CD4-positive, alpha-beta T cell treated with Interleukin-1 beta for 1 hour (primary cell): ENCODE measurements at regions not wholly inside any gene's neighbourhood (a gene's known extent, or its start where the extent isn't known, plus 50 kb on each side); places are given as distances from the start of the nearest gene placed in this dataset.
"Not testable (repeated sequence)": the region's sequence is repeated elsewhere in the genome, so short reads cannot be mapped to it uniquely, and the experiment has no call there.

Experiments used
- DNase-seq, 2 donors: peaks; one replicate each; pipeline ENCODE4 v3.0.0-alpha.2; 2020 to 2022

- no peak for DNase-seq
Measured at GRCh38 chr2:57621122-57621663, 425.4 kb upstream of the VRK2 start.

GRCh38 chr2:57622009-57622408 lies 424.6 kb upstream of the VRK2 start:
- DNase-seq: no peak

- no peak for DNase-seq
Measured at GRCh38 chr2:57656198-57656597, 390.4 kb upstream of the VRK2 start.

GRCh38 chr2:57669570-57669969 lies 377.0 kb upstream of the VRK2 start:
- DNase-seq: no peak

- DNase-seq: no peak
Measured at GRCh38 chr2:57674025-57674424, 372.6 kb upstream of the VRK2 start.

- no peak for DNase-seq
Measured at GRCh38 chr2:57674743-57675142, 371.9 kb upstream of the VRK2 start.

GRCh38 chr2:57677296-57677695 lies 369.3 kb upstream of the VRK2 start:
- no peak for DNase-seq

GRCh38 chr2:57681650-57682049 lies 365.0 kb upstream of the VRK2 start:
- DNase-seq: no peak

- DNase-seq: no peak
Measured at GRCh38 chr2:57685032-57685431, 361.6 kb upstream of the VRK2 start.

GRCh38 chr2:57692395-57692794 lies 354.2 kb upstream of the VRK2 start:
- DNase-seq: no peak

GRCh38 chr2:57693177-57693576 lies 353.4 kb upstream of the VRK2 start:
- DNase-seq: no peak

- no peak for DNase-seq
Measured at GRCh38 chr2:57693965-57694364, 352.6 kb upstream of the VRK2 start.

- DNase-seq: no peak
Measured at GRCh38 chr2:57696016-57696415, 350.6 kb upstream of the VRK2 start.

- DNase-seq: no peak
Measured at GRCh38 chr2:57698392-57698791, 348.2 kb upstream of the VRK2 start.

- no peak for DNase-seq
Measured at GRCh38 chr2:57698935-57699449, 347.6 kb upstream of the VRK2 start.

- DNase-seq: no peak
Measured at GRCh38 chr2:57701391-57701791, 345.2 kb upstream of the VRK2 start.

- DNase-seq: no peak
Measured at GRCh38 chr2:57703407-57703806, 343.2 kb upstream of the VRK2 start.

- DNase-seq: not testable (repeated sequence)
Measured at GRCh38 chr2:57707794-57708193, 338.8 kb upstream of the VRK2 start.

- no peak for DNase-seq
Measured at GRCh38 chr2:57711991-57712390, 334.6 kb upstream of the VRK2 start.

GRCh38 chr2:57720728-57721627 lies 325.6 kb upstream of the VRK2 start:
- peak; percentile 21 to 25 for DNase-seq

- no peak for DNase-seq
Measured at GRCh38 chr2:57725337-57725947, 321.2 kb upstream of the VRK2 start.

GRCh38 chr2:57726294-57726693 lies 320.3 kb upstream of the VRK2 start:
- no peak for DNase-seq

- DNase-seq: no peak
Measured at GRCh38 chr2:57728691-57729090, 317.9 kb upstream of the VRK2 start.

GRCh38 chr2:57733956-57734355 lies 312.6 kb upstream of the VRK2 start:
- no peak for DNase-seq
